HCT116 (cell line): ENCODE measurements at regions not wholly inside any gene's neighbourhood (a gene's known extent, or its start where the extent isn't known, plus 50 kb on each side); places are given as distances from the start of the nearest gene placed in this dataset.

Source experiments
- ATAC-seq: fragments of 200-7000 bp; cut with Tn5 transposase; 2 replicates; pipeline ENCODE4 v1.9.1; 2020; ENCODE audit warnings: mild to moderate bottlenecking, moderate library complexity
- BruUV-seq: library from RNA; stranded (reverse); fragments of 400-500 nt; replicated peaks from 2 replicates; lab custom pipeline; 2021; lab: Mats Ljungman, UMichigan
- CTCF ChIA-PET: fragments of 300-600 bp; sonication (Branson Sonifier 250); formaldehyde crosslinking; loops from one replicate; lab custom pipeline; 2021; ENCODE audit warnings: antibody characterized with exemption; lab: Charles Lee
- POLR2A ChIA-PET: fragments of 300-600, 350-600 bp; sonication (Branson Sonifier 250); formaldehyde crosslinking; loops from one replicate; lab custom pipeline; 2021; ENCODE audit warnings: antibody characterized with exemption; lab: Charles Lee
- RAD21 ChIA-PET, 2 experiments: fragments of 300-600 bp; sonication (Branson Sonifier 250); formaldehyde crosslinking; loops; one replicate each; lab custom pipeline; 2023; ENCODE audit warnings: low total read pairs in 2 of 2; ENCODE audit not compliant: uncharacterized antibody in 2 of 2, unreplicated experiment in 2 of 2, low non-redundant PET in 1 of 2; lab: Charles Lee
- DNase-seq: peaks from one replicate; pipeline ENCODE4 v3.0.0-alpha.2; 2010; ENCODE audit warnings: low read depth, low spot score
- H2AFZ ChIP-seq: fragments of 200-600 bp; shearing (Covaris generic), sonication (generic); 2 replicates; pipeline ENCODE4 v1.6.1; 2017; ENCODE audit warnings: low read depth, mixed run types, mixed read lengths, antibody characterized with exemption, low read length; ENCODE audit not compliant: poor library complexity, severe bottlenecking
- H3K27ac ChIP-seq: 2 replicates; pipeline ENCODE4 v1.5.1; 2012; ENCODE audit warnings: low read depth, low read length
- H3K27me3 ChIP-seq: fragments of 200-600 bp; sonication (generic); 2 replicates; pipeline ENCODE4 v1.6.1; 2016; ENCODE audit warnings: mixed run types, low read length, mixed read lengths; ENCODE audit not compliant: insufficient read depth
- H3K36me3 ChIP-seq, 2 experiments: fragments of 200-500 bp in 1 of 2; fragments of 200-600 bp in 1 of 2; sonication (Bioruptor generic) in 1 of 2; sonication (generic) in 1 of 2; 2 replicates each; pipeline versions ENCODE4 v1.5.1 to v1.6.1; 2014 to 2016; ENCODE audit warnings: low read length in 2 of 2, inconsistent platforms in 1 of 2, mixed read lengths in 1 of 2, mixed run types in 1 of 2; ENCODE audit not compliant: insufficient read depth in 2 of 2, control insufficient read depth in 1 of 2
- H3K4me1 ChIP-seq, 2 experiments: fragments of 200-600 bp in 1 of 2; sonication (generic) in 1 of 2; 2 replicates each; pipeline versions ENCODE4 v1.5.1 to v1.6.1; 2012 to 2017; ENCODE audit warnings: low read length in 2 of 2, inconsistent platforms in 1 of 2, mild to moderate bottlenecking in 1 of 2, mixed read lengths in 1 of 2, mixed run types in 1 of 2, moderate library complexity in 1 of 2; ENCODE audit not compliant: insufficient read depth in 2 of 2, control insufficient read depth in 1 of 2
- H3K4me2 ChIP-seq: fragments of 200-600 bp; sonication (generic); 2 replicates; pipeline ENCODE4 v1.6.1; 2017; ENCODE audit warnings: mixed run types, low read length, mixed read lengths
- H3K4me3 ChIP-seq, 2 experiments: fragments of 200-600 bp in 1 of 2; sonication (generic) in 1 of 2; replicated peaks in 1 of 2; 2 replicates each; pipeline ENCODE4 v1.5.1; 2011 to 2016; ENCODE audit warnings: low read length in 2 of 2, control low read depth in 1 of 2, low read depth in 1 of 2, mild to moderate bottlenecking in 1 of 2, mixed read lengths in 1 of 2, mixed run types in 1 of 2
- H3K79me2 ChIP-seq: fragments of 200-600 bp; sonication (generic); 2 replicates; pipeline ENCODE4 v1.6.1; 2017; ENCODE audit warnings: mild to moderate bottlenecking, mixed run types, low read length, moderate library complexity, mixed read lengths; ENCODE audit not compliant: insufficient read depth
- H3K9ac ChIP-seq: fragments of 200-600 bp; sonication (generic); 2 replicates; pipeline ENCODE4 v1.6.1; 2016; ENCODE audit warnings: low read length, mixed read lengths
- H3K9me2 ChIP-seq: fragments of 200-600 bp; sonication (generic), shearing (Covaris generic); 2 replicates; pipeline ENCODE4 v1.6.1; 2017; ENCODE audit warnings: mixed run types, mild to moderate bottlenecking, moderate library complexity; ENCODE audit not compliant: insufficient read depth
- H3K9me3 ChIP-seq, 2 experiments: fragments of 200-500 bp in 1 of 2; fragments of 200-600 bp in 1 of 2; sonication (Bioruptor generic) in 1 of 2; sonication (generic) in 1 of 2; 2 replicates each; pipeline ENCODE4 v1.6.1; 2014 to 2017; ENCODE audit warnings: low read length in 2 of 2, mixed read lengths in 2 of 2, inconsistent platforms in 1 of 2, low read depth in 1 of 2, mild to moderate bottlenecking in 1 of 2, mixed run types in 1 of 2, moderate library complexity in 1 of 2; ENCODE audit not compliant: control insufficient read depth in 1 of 2, insufficient read depth in 1 of 2
- H4K20me1 ChIP-seq: fragments of 200-600 bp; sonication (generic), shearing (Covaris generic); 2 replicates; pipeline ENCODE4 v1.6.1; 2017; ENCODE audit warnings: mixed run types, mild to moderate bottlenecking, moderate library complexity; ENCODE audit not compliant: insufficient read depth
- ATF3 ChIP-seq: IDR thresholded peaks from 2 replicates; pipeline ENCODE4 v1.6.1; 2012
- CEBPB ChIP-seq: IDR thresholded peaks from 2 replicates; pipeline ENCODE4 v1.6.1; 2012; ENCODE audit warnings: low read depth
- CTCF ChIP-seq, 3 experiments: fragments of 200-600 bp in 1 of 3; sonication (generic) in 1 of 3; IDR thresholded peaks in 2 of 3; conservative IDR thresholded peaks in 1 of 3; 2 replicates each; pipeline ENCODE4 v1.5.1; 2012 to 2017; ENCODE audit warnings: low read depth in 2 of 3, low read length in 2 of 3, antibody characterized with exemption in 1 of 3, borderline replicate concordance in 1 of 3, control low read depth in 1 of 3, mild to moderate bottlenecking in 1 of 3, mixed read lengths in 1 of 3, mixed run types in 1 of 3, moderate library complexity in 1 of 3; ENCODE audit not compliant: insufficient read depth in 1 of 3
- ELF1 ChIP-seq: IDR thresholded peaks from 2 replicates; pipeline ENCODE4 v1.6.1; 2012; ENCODE audit warnings: low read depth, borderline replicate concordance
- EZH2phosphoT487 ChIP-seq: fragments of 200-600 bp; IDR thresholded peaks from 2 replicates; pipeline ENCODE4 v1.6.1; 2018; ENCODE audit warnings: antibody characterized with exemption, borderline replicate concordance
- JUND ChIP-seq: IDR thresholded peaks from 2 replicates; pipeline ENCODE4 v1.6.1; 2012
- MAX ChIP-seq: IDR thresholded peaks from 2 replicates; pipeline ENCODE4 v1.6.1; 2012
- RAD21 ChIP-seq: IDR thresholded peaks from 2 replicates; pipeline ENCODE4 v1.6.1; 2012; ENCODE audit warnings: low read depth, mild to moderate bottlenecking
- SIN3A ChIP-seq: IDR thresholded peaks from 2 replicates; pipeline ENCODE4 v1.6.1; 2012; ENCODE audit warnings: low read depth
- SP1 ChIP-seq: IDR thresholded peaks from 2 replicates; pipeline ENCODE4 v1.6.1; 2012; ENCODE audit warnings: low read depth
- SRF ChIP-seq: IDR thresholded peaks from 2 replicates; pipeline ENCODE4 v1.6.1; 2012; ENCODE audit warnings: low read depth
- intact Hi-C: fragments of 100-400 bp; cut with micrococcal nuclease; formaldehyde crosslinking; loops from 2 replicates; pipeline ENCODE4 v1.10.0; 2022
- TF ChIP-seq, protein P1 (sequence below): IDR thresholded peaks from 2 replicates; pipeline ENCODE4 v1.6.1; 2011; ENCODE audit warnings: mild to moderate bottlenecking, low read length, moderate library complexity; ENCODE audit not compliant: insufficient replicate concordance; ENCODE audit errors: extremely low read depth
- TF ChIP-seq, protein P2 (sequence below): IDR thresholded peaks from 2 replicates; pipeline ENCODE4 v1.6.1; 2012; ENCODE audit warnings: low read depth

- Histone ChIP-seq H3K27ac (no peak overlapping the region), H3K4me3 (no peak overlapping the region), H3K9me3 (peaks cover under 1 to 18% of the 10 kb centered on the region in 2 experiments; a peak in 2 of 4 replicates), H3K27me3 (no peaks in the 10 kb centered on the region), H3K36me3 (no peaks in the 10 kb centered on the region), H3K9me2 (no peaks in the 10 kb centered on the region), H3K4me1 (no peaks in the 10 kb centered on the region), H3K79me2 (no peaks in the 10 kb centered on the region), H3K4me2 (no peak overlapping the region), H2AFZ (no peak overlapping the region), H4K20me1 (no peaks in the 10 kb centered on the region), H3K9ac (no peak overlapping the region)
- TF ChIP-seq RAD21, result no peak
- no peak for TF ChIP-seq MAX
- no peak for TF ChIP-seq SIN3A
- no peak for TF ChIP-seq EZH2phosphoT487
- TF ChIP-seq JUND, result no peak
- TF ChIP-seq SRF, result no peak
- TF ChIP-seq CEBPB, result no peak
- no peak for TF ChIP-seq CTCF (IDR thresholded peaks at IDR 0.05 in 2 of 3, conservative IDR thresholded peaks at IDR 0.05 in 1 of 3; ENCODE audit: borderline replicate concordance in 1 of 3, insufficient read depth in 1 of 3, low read depth in 2 of 3, low read length in 2 of 3)
- no peak for TF ChIP-seq ATF3
- TF ChIP-seq SP1, result no peak
- no peak for TF ChIP-seq ELF1
- TF ChIP-seq, protein P1, sequence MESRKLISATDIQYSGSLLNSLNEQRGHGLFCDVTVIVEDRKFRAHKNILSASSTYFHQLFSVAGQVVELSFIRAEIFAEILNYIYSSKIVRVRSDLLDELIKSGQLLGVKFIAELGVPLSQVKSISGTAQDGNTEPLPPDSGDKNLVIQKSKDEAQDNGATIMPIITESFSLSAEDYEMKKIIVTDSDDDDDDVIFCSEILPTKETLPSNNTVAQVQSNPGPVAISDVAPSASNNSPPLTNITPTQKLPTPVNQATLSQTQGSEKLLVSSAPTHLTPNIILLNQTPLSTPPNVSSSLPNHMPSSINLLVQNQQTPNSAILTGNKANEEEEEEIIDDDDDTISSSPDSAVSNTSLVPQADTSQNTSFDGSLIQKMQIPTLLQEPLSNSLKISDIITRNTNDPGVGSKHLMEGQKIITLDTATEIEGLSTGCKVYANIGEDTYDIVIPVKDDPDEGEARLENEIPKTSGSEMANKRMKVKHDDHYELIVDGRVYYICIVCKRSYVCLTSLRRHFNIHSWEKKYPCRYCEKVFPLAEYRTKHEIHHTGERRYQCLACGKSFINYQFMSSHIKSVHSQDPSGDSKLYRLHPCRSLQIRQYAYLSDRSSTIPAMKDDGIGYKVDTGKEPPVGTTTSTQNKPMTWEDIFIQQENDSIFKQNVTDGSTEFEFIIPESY, result no peak
- TF ChIP-seq, protein P2, sequence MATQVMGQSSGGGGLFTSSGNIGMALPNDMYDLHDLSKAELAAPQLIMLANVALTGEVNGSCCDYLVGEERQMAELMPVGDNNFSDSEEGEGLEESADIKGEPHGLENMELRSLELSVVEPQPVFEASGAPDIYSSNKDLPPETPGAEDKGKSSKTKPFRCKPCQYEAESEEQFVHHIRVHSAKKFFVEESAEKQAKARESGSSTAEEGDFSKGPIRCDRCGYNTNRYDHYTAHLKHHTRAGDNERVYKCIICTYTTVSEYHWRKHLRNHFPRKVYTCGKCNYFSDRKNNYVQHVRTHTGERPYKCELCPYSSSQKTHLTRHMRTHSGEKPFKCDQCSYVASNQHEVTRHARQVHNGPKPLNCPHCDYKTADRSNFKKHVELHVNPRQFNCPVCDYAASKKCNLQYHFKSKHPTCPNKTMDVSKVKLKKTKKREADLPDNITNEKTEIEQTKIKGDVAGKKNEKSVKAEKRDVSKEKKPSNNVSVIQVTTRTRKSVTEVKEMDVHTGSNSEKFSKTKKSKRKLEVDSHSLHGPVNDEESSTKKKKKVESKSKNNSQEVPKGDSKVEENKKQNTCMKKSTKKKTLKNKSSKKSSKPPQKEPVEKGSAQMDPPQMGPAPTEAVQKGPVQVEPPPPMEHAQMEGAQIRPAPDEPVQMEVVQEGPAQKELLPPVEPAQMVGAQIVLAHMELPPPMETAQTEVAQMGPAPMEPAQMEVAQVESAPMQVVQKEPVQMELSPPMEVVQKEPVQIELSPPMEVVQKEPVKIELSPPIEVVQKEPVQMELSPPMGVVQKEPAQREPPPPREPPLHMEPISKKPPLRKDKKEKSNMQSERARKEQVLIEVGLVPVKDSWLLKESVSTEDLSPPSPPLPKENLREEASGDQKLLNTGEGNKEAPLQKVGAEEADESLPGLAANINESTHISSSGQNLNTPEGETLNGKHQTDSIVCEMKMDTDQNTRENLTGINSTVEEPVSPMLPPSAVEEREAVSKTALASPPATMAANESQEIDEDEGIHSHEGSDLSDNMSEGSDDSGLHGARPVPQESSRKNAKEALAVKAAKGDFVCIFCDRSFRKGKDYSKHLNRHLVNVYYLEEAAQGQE, result no peak
- intact Hi-C loops, result no loop called here
- POLR2A ChIA-PET, result no interaction called here
- CTCF ChIA-PET, result no interaction called here
- DNase-seq (no peak), ATAC-seq (no peak)
- RAD21 ChIA-PET, result interaction anchor here in 1 of 2 experiments (0.7 kb wide), 1 partner anchor 18 kb away, joined by 4 read pairs; no protein-coding TSS in a partner anchor
- no TSS peak for BruUV-seq
Measured at GRCh38 chr4:63348735-63349673, 1060.2 kb downstream of the TECRL start.
